CD4-positive, alpha-beta T cell treated with Interferon alpha-2 for 1 hour (primary cell): ENCODE measurements at regions not wholly inside any gene's neighbourhood (a gene's known extent, or its start where the extent isn't known, plus 50 kb on each side); places are given as distances from the start of the nearest gene placed in this dataset.

Experiments
- DNase-seq, 2 donors: peaks; one replicate each; pipeline ENCODE4 v3.0.0-alpha.2; 2020 to 2022

DNA sequence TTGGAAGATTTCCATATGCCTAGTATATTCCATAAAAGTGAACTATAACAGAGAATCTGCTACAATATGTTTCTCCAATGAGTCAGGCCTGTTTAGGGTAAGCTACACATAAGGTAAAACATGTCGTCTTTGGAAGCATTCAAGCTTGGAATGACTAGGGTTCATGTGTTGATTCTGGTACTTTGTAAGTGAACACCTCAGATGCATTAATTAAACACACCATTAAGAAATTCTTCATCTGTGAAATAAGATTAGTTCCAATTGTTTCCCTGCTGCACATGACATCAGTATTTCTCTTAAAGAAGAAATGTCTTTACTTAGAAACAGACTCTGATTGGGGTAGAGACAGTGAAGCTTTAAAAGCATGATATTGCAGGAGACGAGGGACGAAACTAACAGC is 461.1 kb upstream of the NXPH2 start:
- no peak for DNase-seq

DNA sequence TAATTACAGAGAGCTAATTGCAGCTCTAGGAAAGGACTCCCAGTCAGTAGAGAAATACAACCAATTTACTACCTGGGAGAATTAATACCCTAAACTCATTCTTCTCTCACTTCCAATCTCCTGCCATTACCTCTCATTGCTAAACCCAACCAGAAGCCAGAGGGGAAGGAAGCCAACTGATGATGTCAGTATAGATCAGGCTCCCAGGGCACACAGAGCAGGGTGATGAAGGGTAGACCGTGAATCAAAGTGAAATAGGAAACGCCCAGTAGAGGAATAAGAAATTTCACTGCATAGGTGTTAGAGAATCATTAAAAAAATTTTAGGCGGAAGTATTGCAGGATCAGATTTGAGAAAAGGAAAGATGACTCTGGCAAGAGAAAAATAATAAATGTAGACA is 456.8 kb upstream of the NXPH2 start:
- DNase-seq: no peak

DNA sequence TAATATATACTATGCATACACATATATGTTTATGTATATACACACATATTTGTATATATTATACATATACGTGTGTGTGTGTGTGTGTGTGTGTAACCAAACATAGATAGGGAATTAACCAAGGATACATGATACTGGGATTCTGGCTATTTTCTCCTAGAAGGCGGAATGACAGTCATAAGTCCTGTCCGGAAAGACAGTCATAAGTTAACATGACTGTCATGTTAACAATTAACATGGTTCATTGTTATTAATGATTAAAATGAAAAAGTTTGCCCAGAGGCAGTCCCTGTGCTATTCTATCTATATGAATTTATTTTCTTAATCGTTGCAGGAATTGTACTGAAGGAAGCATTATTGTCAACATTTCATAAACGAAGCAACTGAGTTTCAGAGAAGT is 450.7 kb upstream of the NXPH2 start:
- DNase-seq: no peak

DNA sequence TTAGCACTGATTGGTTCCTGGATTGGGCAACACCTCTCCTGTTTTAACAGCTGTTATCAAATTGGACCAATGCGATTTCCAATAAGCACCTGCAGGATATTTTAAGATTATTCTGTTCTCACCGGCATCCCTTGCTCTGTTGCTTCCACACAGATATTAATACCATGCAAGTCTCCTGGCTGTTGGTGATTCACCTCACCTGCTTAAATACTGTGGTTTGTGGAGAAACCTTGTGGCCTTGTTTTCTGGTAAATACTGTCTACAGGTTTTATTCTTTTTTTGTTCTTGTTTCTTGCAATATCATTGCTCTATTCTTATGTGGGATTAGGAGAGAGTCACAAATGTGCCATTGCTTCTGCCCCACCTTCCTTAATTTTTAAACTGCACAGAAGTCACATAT is 448.1 kb upstream of the NXPH2 start:
- no peak for DNase-seq

DNA sequence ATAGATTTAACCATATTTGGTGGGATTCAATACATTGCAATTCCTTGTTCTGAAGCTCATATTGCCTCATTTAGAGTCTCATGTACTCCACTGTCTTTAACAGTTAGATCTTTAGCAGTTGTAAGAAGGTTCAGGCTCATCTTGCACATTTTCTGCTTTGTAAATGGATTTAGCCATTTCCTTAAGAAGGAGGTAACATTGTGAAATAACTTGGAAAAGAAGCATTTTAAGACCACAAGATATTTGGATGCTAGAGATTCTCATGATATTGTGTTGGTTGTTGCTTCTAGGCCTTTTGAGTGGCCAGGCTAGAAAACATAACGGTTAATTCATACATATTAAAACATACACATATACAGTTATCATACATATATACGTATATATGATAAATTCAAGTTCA is 445.8 kb upstream of the NXPH2 start:
- DNase-seq: no peak

DNA sequence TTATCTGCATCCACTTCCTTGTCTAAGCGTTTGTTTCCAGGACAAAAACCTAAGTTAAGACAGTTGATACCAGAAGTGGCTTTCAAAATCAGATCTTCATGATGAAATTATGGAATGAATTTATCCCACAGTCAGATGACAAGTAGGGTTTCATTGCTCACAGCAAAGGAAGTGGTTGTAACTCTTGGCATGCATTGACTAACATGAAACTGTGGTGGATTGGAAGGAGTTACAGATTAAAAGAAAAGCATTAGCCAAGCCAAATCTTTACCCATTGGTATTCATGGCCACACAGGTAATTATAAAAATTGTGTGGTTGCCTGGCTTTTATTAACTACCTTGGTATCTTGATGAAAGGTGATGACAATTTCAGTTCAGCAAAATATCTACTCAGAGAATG is 438.0 kb upstream of the NXPH2 start:
- DNase-seq: no peak

DNA sequence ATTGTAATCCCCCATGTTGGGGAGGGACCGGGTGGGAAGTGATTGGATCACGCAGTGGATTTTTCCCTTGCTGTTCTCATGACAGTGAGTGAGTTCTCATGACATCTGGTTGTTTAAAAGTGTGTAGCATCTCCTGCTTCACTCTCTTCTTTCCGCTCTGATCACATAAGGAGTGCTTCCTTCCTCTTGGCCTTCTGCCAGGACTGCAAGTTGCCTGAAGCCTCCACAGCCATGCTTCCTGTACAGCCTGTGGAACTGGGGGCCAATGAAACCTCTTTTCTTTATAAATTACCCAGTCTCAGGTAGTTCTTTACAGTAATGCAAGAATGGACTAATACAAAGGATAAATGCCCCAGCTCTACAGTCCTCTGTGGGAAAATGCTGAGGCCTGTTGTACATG is 437.5 kb upstream of the NXPH2 start:
- no peak for DNase-seq

DNA sequence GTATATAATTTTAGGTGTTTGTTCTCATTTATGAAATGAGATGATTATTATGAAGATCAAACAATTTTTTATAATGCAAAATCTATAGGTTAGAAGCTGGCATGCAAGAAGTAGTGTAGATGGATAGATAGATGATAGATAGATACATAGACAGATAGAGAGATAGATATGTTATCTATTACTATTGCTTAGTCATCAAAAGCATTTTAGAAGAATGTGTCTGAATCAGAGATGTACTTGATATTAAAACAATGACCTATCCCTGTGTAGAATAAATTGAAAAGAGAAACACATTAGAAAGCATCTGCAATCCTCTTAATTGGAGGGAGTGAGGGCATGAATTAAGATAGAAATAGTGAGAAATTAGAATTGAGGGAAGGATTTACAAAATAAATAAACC is 436.2 kb upstream of the NXPH2 start:
- DNase-seq: no peak

DNA sequence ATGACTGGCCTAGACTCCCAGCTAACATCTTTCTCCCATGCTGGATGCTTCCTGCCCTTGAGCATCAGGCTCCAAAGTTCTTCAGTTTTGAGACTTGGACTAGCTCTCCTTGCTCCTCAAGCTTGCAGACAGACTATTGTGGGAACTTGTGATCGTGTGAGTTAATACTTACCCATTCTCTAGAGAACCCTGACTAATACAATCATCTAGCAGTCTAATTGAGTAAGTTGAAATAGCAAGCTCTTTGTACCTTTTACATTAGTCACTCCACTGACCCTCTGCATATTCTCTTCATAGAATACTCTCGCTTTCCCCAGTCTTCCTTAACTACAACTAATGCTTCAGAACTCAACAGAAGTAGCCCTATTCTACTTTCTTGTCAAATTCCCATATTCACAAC is 434.6 kb upstream of the NXPH2 start:
- DNase-seq: no peak

DNA sequence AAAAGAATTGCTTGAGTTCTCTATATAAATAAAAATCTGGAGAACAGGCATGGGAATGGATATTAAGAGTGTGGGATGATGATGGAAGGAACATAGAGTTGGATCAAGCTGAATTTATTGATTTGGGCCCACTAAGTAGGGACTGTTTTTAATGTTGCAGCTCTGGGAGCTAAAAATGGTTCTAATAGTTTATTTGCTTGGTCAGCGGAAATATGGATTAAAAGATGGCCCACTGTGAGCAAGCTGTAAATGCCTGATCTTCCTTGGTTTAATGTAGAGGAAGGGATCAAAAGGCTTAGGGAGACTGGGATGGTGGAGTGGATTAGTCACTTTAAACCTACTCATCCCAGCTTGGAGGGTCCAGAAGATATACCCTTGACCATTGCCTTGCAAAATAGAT is 429.4 kb upstream of the NXPH2 start:
- DNase-seq: no peak

DNA sequence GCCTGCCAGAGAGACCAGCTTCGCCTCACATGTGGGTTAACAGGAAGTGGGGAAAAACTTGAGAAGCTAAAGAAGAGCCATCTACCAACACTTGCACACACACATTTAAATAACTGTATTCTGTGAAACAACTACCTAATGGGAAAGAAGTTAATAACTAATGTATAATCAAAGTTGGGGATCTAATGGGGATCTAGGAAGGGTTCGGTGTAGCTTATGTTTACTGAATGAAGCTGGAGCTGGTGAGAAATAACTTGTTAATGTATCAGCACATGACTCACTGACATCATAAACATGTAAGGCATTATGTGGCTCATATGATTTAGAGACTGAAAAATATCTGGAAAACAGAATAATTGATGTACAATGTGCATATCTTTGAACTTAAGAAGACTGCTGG is 421.3 kb upstream of the NXPH2 start:
- no peak for DNase-seq

DNA sequence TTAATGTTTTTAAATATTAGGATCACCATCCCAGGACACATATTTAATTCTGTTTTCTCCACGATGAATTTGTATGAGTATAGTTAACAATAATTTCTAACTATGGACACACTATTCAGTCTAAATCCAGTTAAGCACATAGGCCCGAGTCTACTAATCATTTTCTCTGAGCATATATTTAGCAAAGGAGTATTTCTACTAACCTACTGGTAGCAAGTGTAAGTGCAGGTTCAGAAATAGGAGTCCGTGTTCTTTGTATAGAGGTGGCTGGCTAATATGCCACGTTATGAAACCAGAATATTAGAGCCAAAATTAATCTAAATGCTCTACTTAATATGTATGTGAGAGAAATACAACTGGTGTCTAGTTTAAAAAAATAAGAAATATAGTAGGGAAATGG is 416.6 kb upstream of the NXPH2 start:
- no peak for DNase-seq

DNA sequence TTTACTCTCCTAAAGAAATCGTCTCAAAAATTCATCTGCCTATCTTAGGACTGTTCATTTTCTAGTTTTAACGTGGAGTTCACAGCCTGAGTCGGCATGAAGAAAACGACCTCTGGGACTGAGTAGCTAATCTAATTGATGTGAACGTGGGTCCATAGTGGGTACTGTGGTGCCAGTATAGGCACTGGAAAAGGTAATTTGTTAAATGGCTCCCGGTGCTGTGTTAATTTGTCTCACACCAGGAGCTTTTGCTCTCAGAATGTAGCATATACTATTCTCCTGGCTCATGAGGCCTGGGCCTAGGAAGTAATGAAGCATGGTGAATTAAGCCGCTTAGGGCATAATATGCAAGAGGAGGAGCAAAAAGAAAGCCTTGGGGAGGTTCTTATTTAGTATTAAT is 414.4 kb upstream of the NXPH2 start:
- no peak for DNase-seq

DNA sequence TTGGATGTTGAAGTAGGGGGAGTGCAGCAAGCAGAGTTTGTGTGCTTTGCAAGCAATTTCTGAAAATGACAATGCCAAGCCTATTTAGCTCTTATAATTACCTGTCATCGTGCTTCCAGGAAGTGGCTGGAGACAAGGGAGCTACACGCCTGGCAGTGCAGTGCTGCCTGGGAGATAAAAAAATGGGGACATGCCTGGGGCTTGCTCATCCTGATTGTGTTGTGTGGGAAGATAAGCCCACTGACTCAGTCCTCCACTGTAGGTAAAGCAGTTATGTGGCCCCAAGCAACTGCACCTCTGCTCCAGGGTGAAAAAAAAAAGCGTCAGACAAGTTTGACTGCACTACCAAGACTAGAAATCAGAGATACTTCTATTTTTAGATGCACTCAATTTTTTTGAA is 396.9 kb upstream of the NXPH2 start:
- DNase-seq: no peak

DNA sequence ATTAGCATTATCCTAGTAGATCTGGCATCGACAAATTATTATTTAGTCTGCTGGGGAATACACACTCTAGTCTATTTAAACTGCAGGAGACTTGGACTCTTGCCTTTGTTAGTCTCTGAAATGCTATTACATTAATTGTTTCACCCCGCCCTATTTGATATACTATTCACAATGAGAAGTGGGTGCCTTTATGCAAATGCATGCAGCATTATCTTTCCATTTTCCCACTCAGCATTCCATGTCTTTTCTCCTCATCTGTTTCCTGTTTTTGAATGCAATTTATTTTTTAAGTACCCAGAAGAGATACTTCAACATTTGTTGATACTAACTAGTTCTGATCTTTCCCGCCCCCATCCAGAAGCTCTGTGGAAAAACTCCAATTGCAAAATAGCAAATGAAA is 395.3 kb upstream of the NXPH2 start:
- no peak for DNase-seq

DNA sequence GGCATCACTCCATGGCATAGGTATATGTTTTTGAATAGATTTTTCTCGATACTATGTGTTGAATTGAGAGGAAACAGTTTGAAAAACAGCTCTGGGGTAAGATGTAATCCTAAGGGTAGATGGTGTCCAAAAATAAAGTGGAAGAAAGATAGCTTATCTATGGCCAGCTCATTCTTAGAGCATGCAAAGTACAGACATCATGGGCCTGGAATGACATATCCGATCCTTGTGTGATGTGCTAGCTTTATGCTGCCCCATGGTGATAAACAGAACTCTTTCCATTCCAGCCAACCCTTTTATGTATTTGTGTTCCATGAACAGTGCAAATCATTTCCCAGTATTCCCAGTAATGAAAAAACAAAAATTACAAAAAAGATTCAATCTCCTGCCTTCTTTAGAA is 390.2 kb upstream of the NXPH2 start:
- DNase-seq: no peak

DNA sequence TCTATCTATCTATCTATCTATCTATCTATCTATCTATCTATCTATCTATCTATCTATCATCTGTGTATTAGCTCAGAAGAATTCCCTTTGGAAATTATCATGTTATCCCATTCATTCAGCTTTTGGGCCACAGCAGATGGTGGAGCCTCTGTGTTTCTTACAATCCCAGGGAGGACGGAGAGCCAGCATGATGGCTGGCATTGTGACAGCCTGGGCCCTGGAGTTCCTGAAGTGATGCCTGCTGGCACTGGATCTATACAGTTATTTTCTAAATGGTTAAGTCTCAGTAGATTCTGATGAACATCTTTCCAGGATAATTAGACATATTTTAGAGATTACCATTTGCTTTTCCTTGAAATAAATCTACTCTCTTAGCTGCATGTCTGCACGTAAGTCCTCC is 385.4 kb upstream of the NXPH2 start:
- DNase-seq: no peak

DNA sequence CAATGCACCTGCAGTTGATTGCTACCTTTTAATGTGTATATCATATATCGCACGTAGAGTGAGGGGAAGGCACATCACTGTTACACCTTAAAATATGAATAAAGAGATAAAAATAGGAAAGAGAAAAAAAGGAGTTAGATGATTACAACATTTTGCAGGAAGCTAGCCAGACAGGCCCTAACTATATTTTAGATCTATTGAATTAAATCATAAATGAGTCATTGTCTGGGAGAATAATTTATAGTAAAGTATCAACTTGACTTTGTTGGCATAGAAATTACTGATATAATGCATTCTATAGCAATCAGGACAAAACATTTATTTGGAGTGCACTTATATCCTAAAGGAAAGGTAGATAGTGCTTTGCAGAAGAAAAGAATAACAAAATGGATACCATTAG is 384.9 kb upstream of the NXPH2 start:
- DNase-seq: no peak

DNA sequence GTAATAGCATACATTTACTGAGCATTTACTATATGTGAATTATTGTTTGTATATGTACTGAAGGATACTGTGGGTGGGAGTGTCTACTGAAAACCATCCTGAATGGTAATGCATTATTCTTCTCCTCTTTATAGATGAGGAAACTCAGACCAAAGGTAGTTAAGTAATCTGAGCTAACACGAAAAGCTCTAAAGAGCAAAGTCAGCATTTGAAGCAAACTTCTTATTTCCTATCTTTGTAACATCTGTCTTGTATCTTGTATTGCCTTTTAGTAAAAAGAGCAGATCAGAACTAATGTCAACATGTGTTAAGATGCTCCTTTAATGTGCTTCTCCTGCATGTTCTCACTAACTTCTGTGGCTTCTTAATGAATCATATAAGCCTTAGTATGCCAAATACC is 382.8 kb upstream of the NXPH2 start:
- DNase-seq: no peak

DNA sequence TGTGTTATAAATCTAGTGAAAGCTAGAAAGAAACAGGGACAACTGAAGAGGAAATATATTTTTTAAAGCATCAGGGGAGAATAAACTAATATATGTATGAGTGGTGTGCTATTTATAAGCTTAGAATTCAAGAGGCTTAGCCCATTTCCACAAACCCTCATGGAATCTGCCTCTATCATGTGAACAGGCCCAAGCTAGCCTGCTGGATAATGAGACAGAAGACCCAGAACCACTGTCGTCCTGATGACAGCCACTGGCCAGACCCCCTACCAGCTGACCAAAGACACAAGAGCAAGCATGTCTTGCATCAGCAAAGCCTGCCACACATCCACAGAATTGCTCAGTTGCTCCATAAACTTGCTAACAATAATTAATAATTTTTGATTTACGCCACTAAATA is 382.3 kb upstream of the NXPH2 start:
- no peak for DNase-seq

DNA sequence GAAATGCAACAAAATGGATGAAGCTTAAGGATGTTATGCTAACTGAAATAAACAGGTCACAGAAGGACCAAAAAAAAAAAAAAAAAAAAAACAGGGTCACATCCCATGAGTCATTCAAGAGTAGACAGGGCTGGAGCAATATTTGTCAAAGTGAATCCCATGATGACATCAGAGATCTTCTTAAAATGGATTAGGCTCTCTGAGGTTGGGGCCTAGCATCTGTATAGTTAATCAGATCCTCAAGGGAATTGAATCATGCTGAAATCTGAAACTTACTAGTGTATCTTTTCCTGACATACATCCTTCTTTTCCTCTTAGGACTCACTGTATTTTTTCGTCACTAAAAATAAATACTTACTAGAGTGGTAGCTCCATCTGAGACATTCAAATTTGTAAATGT is 380.6 kb upstream of the NXPH2 start:
- no peak for DNase-seq

DNA sequence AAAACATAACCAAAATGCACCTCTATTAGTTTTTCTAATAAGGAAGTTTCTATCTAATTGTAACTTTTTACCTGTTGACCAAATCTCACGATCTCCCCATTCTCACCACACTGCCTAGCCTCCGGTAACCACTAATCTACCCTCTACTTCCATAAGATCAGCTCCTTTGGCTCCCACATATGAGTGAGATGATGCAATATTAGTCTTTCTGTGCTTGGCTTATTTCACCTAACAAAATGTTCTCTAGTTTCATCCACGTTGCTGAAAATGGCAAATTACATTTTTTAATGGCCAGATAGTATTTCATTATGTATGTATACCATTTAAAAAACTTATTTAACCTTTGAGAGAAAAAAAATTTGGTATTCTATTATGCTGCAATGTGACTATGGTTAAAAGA is 379.0 kb upstream of the NXPH2 start:
- no peak for DNase-seq

DNA sequence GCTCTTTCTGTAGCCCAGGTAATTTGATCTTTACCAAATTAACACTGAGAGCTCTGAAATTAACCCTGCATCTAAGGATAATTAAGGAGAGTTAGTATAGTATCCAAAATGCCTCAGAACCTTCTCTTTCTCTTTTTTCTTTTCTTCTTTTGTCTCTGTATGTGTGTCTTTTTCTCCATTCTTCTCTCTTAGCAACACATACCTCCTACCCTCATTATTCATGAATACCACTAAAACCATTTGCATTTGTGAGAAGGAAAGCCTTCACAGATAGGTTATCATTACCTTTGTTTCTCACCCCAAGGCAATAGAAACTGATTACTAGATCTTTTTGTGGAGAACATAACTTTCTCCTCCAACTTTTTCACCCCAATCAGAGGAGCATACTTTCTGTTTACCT is 376.5 kb upstream of the NXPH2 start:
- DNase-seq: no peak

DNA sequence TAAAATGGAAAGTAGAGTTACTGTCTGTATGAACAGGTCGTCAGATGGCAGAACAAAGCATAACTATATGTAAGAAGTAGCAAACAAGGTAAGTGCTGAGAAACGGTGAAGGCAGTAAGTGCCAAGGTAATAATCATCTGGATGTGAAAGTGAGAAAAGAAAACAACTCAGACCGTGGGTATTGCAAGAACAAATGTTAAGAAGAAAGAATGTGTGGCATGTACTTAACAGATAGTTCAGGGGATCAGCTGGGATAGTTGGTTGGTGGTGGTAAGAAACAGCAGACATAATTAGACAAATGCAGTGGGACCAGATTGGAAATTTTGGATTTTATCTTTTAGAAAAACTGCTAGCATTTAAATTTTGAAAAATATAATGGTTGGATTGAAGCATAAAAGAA is 375.8 kb upstream of the NXPH2 start:
- no peak for DNase-seq

DNA sequence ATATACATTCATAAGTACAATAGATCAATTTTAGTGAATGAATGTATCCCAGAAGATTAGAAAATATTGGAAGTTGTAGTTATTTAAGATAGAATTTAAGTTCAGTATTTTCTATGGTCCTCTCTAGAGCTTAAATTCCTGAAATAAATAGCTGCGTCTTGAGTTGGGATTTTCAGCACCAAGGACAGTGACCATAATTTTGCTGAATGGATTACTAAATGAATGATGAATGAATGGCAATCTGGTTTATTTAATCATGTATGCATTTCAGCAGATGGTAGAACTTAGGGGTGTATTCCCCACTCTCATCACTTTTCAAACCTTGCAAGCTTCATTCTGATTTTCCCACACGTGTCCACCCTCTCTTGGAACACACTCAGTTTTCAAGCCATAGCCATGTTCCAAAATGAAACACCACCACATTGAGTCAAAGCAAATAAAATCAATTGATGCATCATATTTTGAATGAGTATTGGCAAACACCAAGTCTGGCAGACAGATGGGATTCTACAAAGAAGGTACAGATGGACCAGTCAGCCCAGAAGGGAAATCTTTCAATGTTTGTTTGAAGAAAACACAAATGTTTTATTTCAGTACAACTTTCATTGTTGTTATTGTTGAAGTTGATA is 362.2 kb upstream of the NXPH2 start:
- no peak for DNase-seq

DNA sequence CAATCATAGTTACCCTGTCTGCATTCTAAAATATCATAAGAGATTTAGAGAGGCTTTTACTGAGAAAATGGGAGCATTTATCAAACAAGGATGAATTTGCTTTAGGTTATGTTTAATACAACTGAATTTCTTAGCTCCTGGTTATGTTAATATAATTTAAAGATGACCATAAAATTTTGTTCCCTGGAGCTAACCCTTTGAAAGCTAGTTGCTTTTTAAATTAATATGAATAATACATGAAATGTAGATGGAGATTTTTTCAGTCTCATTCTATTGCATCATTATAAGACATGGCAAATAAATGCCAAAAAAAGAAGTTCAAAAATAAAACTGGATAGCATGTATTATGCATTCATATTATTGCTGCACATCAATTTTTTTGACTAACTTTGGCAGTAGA is 344.1 kb upstream of the NXPH2 start:
- no peak for DNase-seq
